K562 (cell line): ENCODE measurements at regions not wholly inside any gene's neighbourhood (a gene's known extent, or its start where the extent isn't known, plus 50 kb on each side); places are given as distances from the start of the nearest gene placed in this dataset.

Experiments
- ATAC-seq: fragments of 200-7000 bp; cut with Tn5 transposase; 3 replicates; pipeline ENCODE4 v1.9.1; 2020; ENCODE audit warnings: moderate library complexity
- BruUV-seq: library from RNA; stranded (reverse); fragments of 400-500 nt; replicated peaks from 2 replicates; lab custom pipeline; 2021; lab: Mats Ljungman, UMichigan
- CTCF ChIA-PET: fragments of 300-600 bp; formaldehyde crosslinking; extraction: SDS; loops from one replicate; lab custom pipeline; 2021; ENCODE audit warnings: low intra/inter-chr PET ratio; lab: Yijun Ruan, JAX
- POLR2A ChIA-PET: fragments of 300-600, 350-650 bp; sonication (Branson Sonifier 250); formaldehyde crosslinking; extraction: SDS; loops from one replicate; lab custom pipeline; 2021; ENCODE audit warnings: antibody characterized with exemption, inconsistent platforms; lab: Yijun Ruan, JAX
- DNase-seq, 4 experiments: peaks; one replicate each; pipeline versions ENCODE4 v3.0.0 to v3.0.0-alpha.2; 2011 to 2018; ENCODE audit warnings: low spot score in 3 of 4, mixed read lengths in 3 of 4; ENCODE audit errors: extremely low read depth in 1 of 4
- FAIRE-seq: peaks from 2 replicates; lab custom pipeline; 2011; peaks lifted over from hg19 to GRCh38; lab: Jason Lieb, UNC
- H2AFZ ChIP-seq: 2 replicates; pipeline ENCODE4 v1.6.0; 2011; ENCODE audit warnings: low read depth, low read length, control low read depth, inconsistent platforms
- H3K27ac ChIP-seq: fragments of 200-600 bp; 3 replicates; pipeline ENCODE4 v1.8.0; 2011; ENCODE audit warnings: low read depth, mild to moderate bottlenecking, control low read depth, inconsistent platforms, low read length, moderate library complexity, mixed read lengths; ENCODE audit errors: extremely low read depth
- H3K27me3 ChIP-seq, 2 experiments: fragments of 300-600 bp in 1 of 2; 2 replicates in 1 of 2; 3 replicates in 1 of 2; pipeline versions ENCODE4 v1.6.0 to v1.8.0; 2011; ENCODE audit warnings: inconsistent platforms in 2 of 2, low read length in 2 of 2, mild to moderate bottlenecking in 1 of 2, mixed read lengths in 1 of 2, moderate library complexity in 1 of 2; ENCODE audit not compliant: control insufficient read depth in 2 of 2, insufficient read depth in 2 of 2
- H3K36me3 ChIP-seq: fragments of 300-600 bp; 3 replicates; pipeline ENCODE4 v1.8.0; 2011; ENCODE audit warnings: mild to moderate bottlenecking, low read length, inconsistent platforms; ENCODE audit not compliant: control insufficient read depth, insufficient read depth
- H3K4me1 ChIP-seq, 2 experiments: fragments of 200-600 bp in 1 of 2; replicated peaks in 1 of 2; 2 replicates in 1 of 2; 3 replicates in 1 of 2; pipeline versions ENCODE4 v1.5.1 to v1.8.0; 2011; ENCODE audit warnings: inconsistent platforms in 2 of 2, low read length in 2 of 2, mild to moderate bottlenecking in 1 of 2, mixed read lengths in 1 of 2, moderate library complexity in 1 of 2; ENCODE audit not compliant: control insufficient read depth in 2 of 2, insufficient read depth in 2 of 2
- H3K4me2 ChIP-seq: 2 replicates; pipeline ENCODE4 v1.6.1; 2011; ENCODE audit warnings: low read length, control low read depth, inconsistent platforms, mixed read lengths; ENCODE audit not compliant: insufficient read depth
- H3K4me3 ChIP-seq: fragments of 200-600 bp; sonication (generic), shearing (Covaris generic); 2 replicates; pipeline ENCODE4 v1.5.1; 2016; ENCODE audit warnings: control low read depth, inconsistent platforms
- H3K79me2 ChIP-seq: fragments of 200-600 bp; 3 replicates; pipeline ENCODE4 v1.8.0; 2011; ENCODE audit warnings: low read length, inconsistent platforms; ENCODE audit not compliant: control insufficient read depth, insufficient read depth
- H3K9ac ChIP-seq, 2 experiments: 2 replicates each; pipeline versions ENCODE4 v1.6.0 to v1.6.1; 2011; ENCODE audit warnings: low read depth in 2 of 2, low read length in 2 of 2, control low read depth in 1 of 2, inconsistent platforms in 1 of 2, mild to moderate bottlenecking in 1 of 2, mixed read lengths in 1 of 2; ENCODE audit not compliant: insufficient read depth in 1 of 2
- H3K9me1 ChIP-seq: one replicate; pipeline ENCODE4 v1.6.0; 2011; ENCODE audit warnings: inconsistent platforms, mild to moderate bottlenecking, low read length, moderate library complexity; ENCODE audit not compliant: control insufficient read depth, insufficient read depth
- H3K9me3 ChIP-seq: replicated peaks from 2 replicates; pipeline ENCODE4 v1.5.1; 2011; ENCODE audit warnings: low read depth, low read length, inconsistent platforms; ENCODE audit not compliant: control insufficient read depth, insufficient read depth
- H4K20me1 ChIP-seq: replicated peaks from 2 replicates; pipeline ENCODE4 v1.6.1; 2011; ENCODE audit warnings: low read length, inconsistent platforms, mixed read lengths; ENCODE audit not compliant: control insufficient read depth, insufficient read depth
- CGGBP1 ChIP-seq: fragments of 250-450 bp; sonication (Bioruptor Pico); IDR thresholded peaks from 2 replicates; pipeline ENCODE4 v1.9.0; 2021; ENCODE audit warnings: mild to moderate bottlenecking
- CREB3L1 ChIP-seq: fragments of 450-650 bp; IDR thresholded peaks from 2 replicates; pipeline ENCODE4 v1.6.1; 2014; ENCODE audit warnings: low read depth, mild to moderate bottlenecking, moderate library complexity, borderline replicate concordance
- ETV1 ChIP-seq: fragments of 450-650 bp; conservative IDR thresholded peaks from 2 replicates; pipeline ENCODE4 v1.6.1; 2016; ENCODE audit warnings: missing genetic modification characterization, control low read depth, low read depth, missing compliant biosample characterization
- GATA2 ChIP-seq: sonication (generic); formaldehyde crosslinking; IDR thresholded peaks from 2 replicates; pipeline ENCODE4 v1.4.0; 2020; ENCODE audit warnings: mild to moderate bottlenecking, missing genetic modification reagents
- HDAC3 ChIP-seq: fragments of 450-650 bp; IDR thresholded peaks from 2 replicates; pipeline ENCODE4 v1.6.1; 2018; ENCODE audit warnings: borderline replicate concordance, mild to moderate bottlenecking, moderate library complexity; ENCODE audit not compliant: partially characterized antibody
- SRSF1 ChIP-seq: fragments of 200-400 bp; formaldehyde crosslinking; IDR thresholded peaks from 2 replicates; pipeline ENCODE4 v1.6.1; 2017; ENCODE audit warnings: mild to moderate bottlenecking, low read depth, low read length, moderate library complexity
- ZBTB2 ChIP-seq: fragments of 450-650 bp; IDR thresholded peaks from 2 replicates; pipeline ENCODE4 v1.6.1; 2016; ENCODE audit warnings: antibody characterized with exemption
- ZNF384 ChIP-seq: IDR thresholded peaks from 2 replicates; pipeline ENCODE4 v1.6.1; 2012; ENCODE audit warnings: low read depth, low read length, improper control_type of control experiment
- ZNF584 ChIP-seq: fragments of 200-800 bp; sonication (Bioruptor generic); IDR thresholded peaks from 2 replicates; pipeline ENCODE4 v1.6.1; 2016; ENCODE audit warnings: low read depth, mild to moderate bottlenecking, missing genetic modification characterization, missing compliant biosample characterization
- ZNF644 ChIP-seq: fragments of 200-800 bp; sonication (Bioruptor generic); IDR thresholded peaks from 2 replicates; pipeline ENCODE4 v1.6.1; 2016; ENCODE audit warnings: low read depth, missing genetic modification characterization, missing compliant biosample characterization
- WGBS: fragments of 100-300 bp; shearing (Covaris generic); methylation state at CpG from one replicate; pipeline ENCODE4 v1.1.6; 2016; ENCODE audit warnings: low coverage, mixed read lengths; ENCODE audit not compliant: insufficient coverage; ENCODE audit errors: missing lambda C conversion rate; 5-methylcytosine and 5-hydroxymethylcytosine counted together
- in situ Hi-C: fragments of 300-500 bp; cut with MboI; formaldehyde crosslinking; loops from 4 replicates; pipeline ENCODE4 v1.15.0; 2018; ENCODE audit warnings: inconsistent platforms, mixed read lengths
- intact Hi-C: fragments of 100-400 bp; cut with micrococcal nuclease; formaldehyde crosslinking; loops from 2 replicates; pipeline ENCODE4 v1.14.2; 2022
- TF ChIP-seq, protein P1 (sequence below): sonication (generic); formaldehyde crosslinking; IDR thresholded peaks from 2 replicates; pipeline ENCODE4 v1.8.0; 2022; ENCODE audit warnings: mild to moderate bottlenecking, missing genetic modification reagents
- TF ChIP-seq, protein P2 (sequence below): fragments of 450-650 bp; IDR thresholded peaks from 2 replicates; pipeline ENCODE4 v1.6.1; 2017; ENCODE audit warnings: antibody characterized with exemption
- TF ChIP-seq, protein P3 (sequence below): fragments of 450-650 bp; conservative IDR thresholded peaks from 2 replicates; pipeline ENCODE4 v1.6.1; 2016; ENCODE audit warnings: missing genetic modification characterization, low read depth, mild to moderate bottlenecking, control low read depth, missing compliant biosample characterization

DNA sequence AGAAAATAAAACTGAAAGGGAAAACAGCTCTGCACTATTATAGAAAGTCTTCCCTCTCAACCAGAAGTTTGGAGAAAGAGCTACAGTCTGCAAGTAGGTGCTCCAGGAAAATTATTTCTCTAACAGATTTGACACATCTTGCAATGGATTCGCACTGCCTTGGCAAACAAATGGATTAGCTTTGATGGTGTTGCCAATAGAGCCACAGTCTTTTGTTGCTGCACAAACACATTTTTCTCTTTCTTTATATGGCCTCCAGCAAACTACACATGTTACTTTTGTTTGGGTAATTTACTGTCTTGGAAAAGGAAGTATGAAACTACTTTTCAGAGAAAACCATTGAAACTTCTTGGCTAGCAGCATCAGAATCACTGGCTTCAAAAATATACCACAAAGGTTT lies 523.1 kb downstream of the EFNA5 start (continued):
- TF ChIP-seq CREB3L1 = no peak
- TF ChIP-seq ZNF644 (tag) = no peak
- TF ChIP-seq, all 486 proteins: peak for 0

DNA sequence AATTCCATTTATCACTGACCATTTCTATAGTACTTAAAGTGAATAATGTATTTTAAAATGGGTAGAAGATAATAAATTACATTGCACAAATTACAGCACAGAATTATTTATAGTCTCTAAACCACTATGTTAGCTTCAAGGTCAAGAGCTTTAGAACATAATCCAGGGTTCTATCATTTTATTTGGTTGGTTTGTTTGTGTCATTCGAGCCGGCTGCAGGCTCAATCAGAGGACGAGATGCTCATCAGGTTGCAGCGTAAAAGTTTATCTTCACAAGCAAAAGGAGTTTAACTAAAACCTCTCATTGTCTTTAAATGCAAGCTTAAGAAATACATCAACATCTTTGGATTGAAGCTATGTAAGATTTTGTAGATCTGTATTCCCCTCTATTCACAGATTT lies 523.8 kb downstream of the EFNA5 start:
- H4K20me1 ChIP-seq = no peaks in the 10 kb centered on the region
- H3K27me3 ChIP-seq = no peaks in the 10 kb centered on the region
- no peak overlapping the region for H3K4me3 ChIP-seq
- no peaks in the 10 kb centered on the region for H3K9me1 ChIP-seq
- H3K79me2 ChIP-seq = no peaks in the 10 kb centered on the region
- ATAC-seq (no peak), DNase-seq (no peak), FAIRE-seq (no peak)
- POLR2A ChIA-PET = no interaction called here
- no peak overlapping the region for H3K9ac ChIP-seq
- no TSS peak for BruUV-seq
- H3K4me1 ChIP-seq = no peaks in the 10 kb centered on the region
- no peaks in the 10 kb centered on the region for H3K36me3 ChIP-seq
- intact Hi-C loops = no loop called here
- no peak overlapping the region for H3K27ac ChIP-seq
- no peak overlapping the region for H3K4me2 ChIP-seq
- CTCF ChIA-PET = interaction anchor here (0.6 kb wide), 1 partner anchor 19 kb away, joined by 3 read pairs; no protein-coding TSS in a partner anchor
- WGBS = 2% methylated on average over 4 of the region's 4 CpGs
- H2AFZ ChIP-seq = no peak overlapping the region
- H3K9me3 ChIP-seq = no peaks in the 10 kb centered on the region
- in situ Hi-C loops = no loop called here
- TF ChIP-seq SRSF1 (no peak), GATA2 (CRISPR knock-in tag) (no peak), CGGBP1 (CRISPR knock-in tag) (no peak), ZNF384 (no peak), ETV1 (no peak), HDAC3 (no peak), ZNF584 (no peak), ZBTB2 (no peak)
- TF ChIP-seq, protein P1, sequence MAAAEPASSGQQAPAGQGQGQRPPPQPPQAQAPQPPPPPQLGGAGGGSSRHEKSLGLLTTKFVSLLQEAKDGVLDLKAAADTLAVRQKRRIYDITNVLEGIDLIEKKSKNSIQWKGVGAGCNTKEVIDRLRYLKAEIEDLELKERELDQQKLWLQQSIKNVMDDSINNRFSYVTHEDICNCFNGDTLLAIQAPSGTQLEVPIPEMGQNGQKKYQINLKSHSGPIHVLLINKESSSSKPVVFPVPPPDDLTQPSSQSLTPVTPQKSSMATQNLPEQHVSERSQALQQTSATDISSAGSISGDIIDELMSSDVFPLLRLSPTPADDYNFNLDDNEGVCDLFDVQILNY (CRISPR knock-in tag) = no peak
- TF ChIP-seq, protein P2, sequence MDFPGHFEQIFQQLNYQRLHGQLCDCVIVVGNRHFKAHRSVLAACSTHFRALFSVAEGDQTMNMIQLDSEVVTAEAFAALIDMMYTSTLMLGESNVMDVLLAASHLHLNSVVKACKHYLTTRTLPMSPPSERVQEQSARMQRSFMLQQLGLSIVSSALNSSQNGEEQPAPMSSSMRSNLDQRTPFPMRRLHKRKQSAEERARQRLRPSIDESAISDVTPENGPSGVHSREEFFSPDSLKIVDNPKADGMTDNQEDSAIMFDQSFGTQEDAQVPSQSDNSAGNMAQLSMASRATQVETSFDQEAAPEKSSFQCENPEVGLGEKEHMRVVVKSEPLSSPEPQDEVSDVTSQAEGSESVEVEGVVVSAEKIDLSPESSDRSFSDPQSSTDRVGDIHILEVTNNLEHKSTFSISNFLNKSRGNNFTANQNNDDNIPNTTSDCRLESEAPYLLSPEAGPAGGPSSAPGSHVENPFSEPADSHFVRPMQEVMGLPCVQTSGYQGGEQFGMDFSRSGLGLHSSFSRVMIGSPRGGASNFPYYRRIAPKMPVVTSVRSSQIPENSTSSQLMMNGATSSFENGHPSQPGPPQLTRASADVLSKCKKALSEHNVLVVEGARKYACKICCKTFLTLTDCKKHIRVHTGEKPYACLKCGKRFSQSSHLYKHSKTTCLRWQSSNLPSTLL = no peak
- TF ChIP-seq, protein P3, sequence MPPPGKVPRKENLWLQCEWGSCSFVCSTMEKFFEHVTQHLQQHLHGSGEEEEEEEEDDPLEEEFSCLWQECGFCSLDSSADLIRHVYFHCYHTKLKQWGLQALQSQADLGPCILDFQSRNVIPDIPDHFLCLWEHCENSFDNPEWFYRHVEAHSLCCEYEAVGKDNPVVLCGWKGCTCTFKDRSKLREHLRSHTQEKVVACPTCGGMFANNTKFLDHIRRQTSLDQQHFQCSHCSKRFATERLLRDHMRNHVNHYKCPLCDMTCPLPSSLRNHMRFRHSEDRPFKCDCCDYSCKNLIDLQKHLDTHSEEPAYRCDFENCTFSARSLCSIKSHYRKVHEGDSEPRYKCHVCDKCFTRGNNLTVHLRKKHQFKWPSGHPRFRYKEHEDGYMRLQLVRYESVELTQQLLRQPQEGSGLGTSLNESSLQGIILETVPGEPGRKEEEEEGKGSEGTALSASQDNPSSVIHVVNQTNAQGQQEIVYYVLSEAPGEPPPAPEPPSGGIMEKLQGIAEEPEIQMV (tag) = no peak
